GM12878 (cell line): ENCODE measurements at regions not wholly inside any gene's neighbourhood (a gene's known extent, or its start where the extent isn't known, plus 50 kb on each side); places are given as distances from the start of the nearest gene placed in this dataset.

ENCODE experiments used
- ATAC-seq: fragments of 200-7000 bp; cut with Tn5 transposase; 3 replicates; pipeline ENCODE4 v1.9.1; 2020; ENCODE audit warnings: mild to moderate bottlenecking, moderate library complexity
- BruUV-seq: library from RNA; stranded (reverse); fragments of 400-500 nt; replicated peaks from 2 replicates; lab custom pipeline; 2021; lab: Mats Ljungman, UMichigan
- CTCF ChIA-PET: fragments of 300-600 bp; sonication (Branson Sonifier 250); formaldehyde crosslinking; extraction: SDS; loops from one replicate; lab custom pipeline; 2021; ENCODE audit warnings: inconsistent platforms; lab: Yijun Ruan, JAX
- POLR2A ChIA-PET: fragments of 350-600 bp; formaldehyde crosslinking; extraction: SDS; loops from one replicate; lab custom pipeline; 2021; ENCODE audit warnings: inconsistent platforms; lab: Charles Lee
- RAD21 ChIA-PET: fragments of 300-600 bp; sonication (Branson Sonifier 250); formaldehyde crosslinking; loops from one replicate; lab custom pipeline; 2023; ENCODE audit warnings: antibody characterized with exemption; ENCODE audit not compliant: unreplicated experiment; lab: Charles Lee
- SMC1A ChIA-PET: fragments of 300-600 bp; sonication (Branson Sonifier 250); formaldehyde crosslinking; loops from one replicate; lab custom pipeline; 2023; ENCODE audit not compliant: unreplicated experiment, uncharacterized antibody; lab: Charles Lee
- DNase-seq: peaks from one replicate; pipeline ENCODE4 v3.0.0-alpha.2; 2011; ENCODE audit warnings: low read depth, low spot score
- FAIRE-seq: peaks from 3 replicates; lab custom pipeline; 2011; peaks lifted over from hg19 to GRCh38; lab: Jason Lieb, UNC
- H2AFZ ChIP-seq: 2 replicates; pipeline ENCODE4 v1.6.0; 2011; ENCODE audit warnings: low read depth, low read length, control low read depth; ENCODE audit not compliant: control insufficient read depth
- H3K27ac ChIP-seq: 2 replicates; pipeline ENCODE4 v1.5.1; 2011; ENCODE audit warnings: control low read depth; ENCODE audit not compliant: control insufficient read depth, insufficient read depth
- H3K27me3 ChIP-seq, 2 experiments: replicated peaks in 1 of 2; 2 replicates each; pipeline versions ENCODE4 v1.6.0 to v1.6.1; 2011; ENCODE audit warnings: low read length in 1 of 2; ENCODE audit not compliant: control insufficient read depth in 2 of 2, insufficient read depth in 2 of 2
- H3K36me3 ChIP-seq, 2 experiments: 2 replicates each; pipeline ENCODE4 v1.5.1; 2011; ENCODE audit warnings: low read length in 1 of 2; ENCODE audit not compliant: control insufficient read depth in 2 of 2, insufficient read depth in 2 of 2
- H3K4me1 ChIP-seq: 2 replicates; pipeline ENCODE4 v1.6.1; 2011; ENCODE audit warnings: mild to moderate bottlenecking, low read length, moderate library complexity, mixed read lengths; ENCODE audit not compliant: control insufficient read depth, insufficient read depth
- H3K4me2 ChIP-seq: 2 replicates; pipeline ENCODE4 v1.6.0; 2011; ENCODE audit warnings: control low read depth; ENCODE audit not compliant: control insufficient read depth, insufficient read depth
- H3K4me3 ChIP-seq: fragments of 200-600 bp; sonication (generic); 2 replicates; pipeline ENCODE4 v1.5.1; 2016
- H3K79me2 ChIP-seq: 2 replicates; pipeline ENCODE4 v1.6.0; 2011; ENCODE audit warnings: low read length; ENCODE audit not compliant: control insufficient read depth, insufficient read depth
- H3K9ac ChIP-seq: 2 replicates; pipeline ENCODE4 v1.8.0; 2011; ENCODE audit warnings: low read length, control low read depth, mixed read lengths; ENCODE audit not compliant: control insufficient read depth, insufficient read depth
- H3K9me3 ChIP-seq: replicated peaks from 3 replicates; pipeline ENCODE4 v1.5.1; 2011; ENCODE audit warnings: mild to moderate bottlenecking, low read length; ENCODE audit not compliant: control insufficient read depth, insufficient read depth
- H4K20me1 ChIP-seq: 2 replicates; pipeline ENCODE4 v1.6.0; 2011; ENCODE audit not compliant: control insufficient read depth, insufficient read depth
- HDAC2 ChIP-seq: fragments of 200-600 bp; sonication (generic); IDR thresholded peaks from 2 replicates; pipeline ENCODE4 v1.6.1; 2017
- NFIC ChIP-seq: IDR thresholded peaks from 2 replicates; pipeline ENCODE4 v1.6.1; 2012; ENCODE audit warnings: low read depth, mild to moderate bottlenecking, inconsistent platforms, low read length, moderate library complexity
- POU2F2 ChIP-seq: IDR thresholded peaks from 3 replicates; pipeline ENCODE4 v1.6.1; 2011; ENCODE audit warnings: low read depth, mild to moderate bottlenecking, low read length, borderline replicate concordance
- SIN3A ChIP-seq: IDR thresholded peaks from 2 replicates; pipeline ENCODE4 v1.6.1; 2012; ENCODE audit warnings: low read depth, low read length, improper control_type of control experiment
- SRF ChIP-seq, 2 experiments: IDR thresholded peaks; 2 replicates each; pipeline ENCODE4 v1.6.1; 2011; ENCODE audit warnings: low read depth in 2 of 2, low read length in 2 of 2, mild to moderate bottlenecking in 1 of 2, moderate library complexity in 1 of 2
- USF1 ChIP-seq: IDR thresholded peaks from 2 replicates; pipeline ENCODE4 v1.6.1; 2011; ENCODE audit warnings: borderline replicate concordance, low read depth, mild to moderate bottlenecking, moderate library complexity, mixed read lengths, low read length; ENCODE audit not compliant: insufficient read depth; ENCODE audit errors: extremely low read length
- WGBS: methylation state at CpG from one replicate; pipeline ENCODE4 v1.1.6; 2016; ENCODE audit warnings: low lambda C conversion rate; ENCODE audit not compliant: insufficient replicate concordance, insufficient coverage; ENCODE audit errors: missing lambda C conversion rate; 5-methylcytosine and 5-hydroxymethylcytosine counted together
- in situ Hi-C: fragments of 300-500 bp; cut with MboI; formaldehyde crosslinking; loops from 9 replicates; pipeline ENCODE4 v1.14.3; 2018; ENCODE audit warnings: mixed read lengths
- intact Hi-C: fragments of 100-400 bp; cut with micrococcal nuclease; formaldehyde crosslinking; loops from one replicate; pipeline ENCODE4 v1.14.2; 2022; ENCODE audit not compliant: unreplicated experiment
- TF ChIP-seq, protein P1 (sequence below): IDR thresholded peaks from 2 replicates; pipeline ENCODE4 v1.6.1; 2011; ENCODE audit warnings: low read depth, mild to moderate bottlenecking, low read length, moderate library complexity, borderline replicate concordance; ENCODE audit errors: extremely low read depth
- TF ChIP-seq, protein P2 (sequence below): fragments of 450-650 bp; IDR thresholded peaks from 2 replicates; pipeline ENCODE4 v1.6.1; 2016; ENCODE audit warnings: mild to moderate bottlenecking, moderate library complexity, borderline replicate concordance

- no peak overlapping the region for H2AFZ ChIP-seq
- no peak for ATAC-seq
- no peaks in the 10 kb centered on the region for H3K9me3 ChIP-seq
- H4K20me1 ChIP-seq, result no peaks in the 10 kb centered on the region
- no peaks in the 10 kb centered on the region for H3K4me1 ChIP-seq
- H3K27ac ChIP-seq, result no peak overlapping the region
- RAD21 ChIA-PET, result no interaction called here
- no peak overlapping the region for H3K4me3 ChIP-seq
- intact Hi-C loops (no loop called here), in situ Hi-C loops (no loop called here)
- POLR2A ChIA-PET, result no interaction called here
- H3K4me2 ChIP-seq, result no peak overlapping the region
- TF ChIP-seq NFIC (no peak), HDAC2 (no peak), USF1 (no peak), SIN3A (no peak), POU2F2 (no peak), SRF (IDR thresholded peaks at IDR 0.05; ENCODE audit: low read depth in 2 of 2, low read length in 2 of 2) (no peak)
- TF ChIP-seq, protein P1, sequence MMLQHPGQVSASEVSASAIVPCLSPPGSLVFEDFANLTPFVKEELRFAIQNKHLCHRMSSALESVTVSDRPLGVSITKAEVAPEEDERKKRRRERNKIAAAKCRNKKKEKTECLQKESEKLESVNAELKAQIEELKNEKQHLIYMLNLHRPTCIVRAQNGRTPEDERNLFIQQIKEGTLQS, result no peak
- TF ChIP-seq, protein P2, sequence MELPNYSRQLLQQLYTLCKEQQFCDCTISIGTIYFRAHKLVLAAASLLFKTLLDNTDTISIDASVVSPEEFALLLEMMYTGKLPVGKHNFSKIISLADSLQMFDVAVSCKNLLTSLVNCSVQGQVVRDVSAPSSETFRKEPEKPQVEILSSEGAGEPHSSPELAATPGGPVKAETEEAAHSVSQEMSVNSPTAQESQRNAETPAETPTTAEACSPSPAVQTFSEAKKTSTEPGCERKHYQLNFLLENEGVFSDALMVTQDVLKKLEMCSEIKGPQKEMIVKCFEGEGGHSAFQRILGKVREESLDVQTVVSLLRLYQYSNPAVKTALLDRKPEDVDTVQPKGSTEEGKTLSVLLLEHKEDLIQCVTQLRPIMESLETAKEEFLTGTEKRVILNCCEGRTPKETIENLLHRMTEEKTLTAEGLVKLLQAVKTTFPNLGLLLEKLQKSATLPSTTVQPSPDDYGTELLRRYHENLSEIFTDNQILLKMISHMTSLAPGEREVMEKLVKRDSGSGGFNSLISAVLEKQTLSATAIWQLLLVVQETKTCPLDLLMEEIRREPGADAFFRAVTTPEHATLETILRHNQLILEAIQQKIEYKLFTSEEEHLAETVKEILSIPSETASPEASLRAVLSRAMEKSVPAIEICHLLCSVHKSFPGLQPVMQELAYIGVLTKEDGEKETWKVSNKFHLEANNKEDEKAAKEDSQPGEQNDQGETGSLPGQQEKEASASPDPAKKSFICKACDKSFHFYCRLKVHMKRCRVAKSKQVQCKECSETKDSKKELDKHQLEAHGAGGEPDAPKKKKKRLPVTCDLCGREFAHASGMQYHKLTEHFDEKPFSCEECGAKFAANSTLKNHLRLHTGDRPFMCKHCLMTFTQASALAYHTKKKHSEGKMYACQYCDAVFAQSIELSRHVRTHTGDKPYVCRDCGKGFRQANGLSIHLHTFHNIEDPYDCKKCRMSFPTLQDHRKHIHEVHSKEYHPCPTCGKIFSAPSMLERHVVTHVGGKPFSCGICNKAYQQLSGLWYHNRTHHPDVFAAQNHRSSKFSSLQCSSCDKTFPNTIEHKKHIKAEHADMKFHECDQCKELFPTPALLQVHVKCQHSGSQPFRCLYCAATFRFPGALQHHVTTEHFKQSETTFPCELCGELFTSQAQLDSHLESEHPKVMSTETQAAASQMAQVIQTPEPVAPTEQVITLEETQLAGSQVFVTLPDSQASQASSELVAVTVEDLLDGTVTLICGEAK, result no peak
- no peaks in the 10 kb centered on the region for H3K79me2 ChIP-seq
- no peak for DNase-seq
- H3K27me3 ChIP-seq, result no peaks in the 10 kb centered on the region
- no TSS peak for BruUV-seq
- SMC1A ChIA-PET, result no interaction called here
- H3K36me3 ChIP-seq, result no peaks in the 10 kb centered on the region
- no peak overlapping the region for H3K9ac ChIP-seq
- FAIRE-seq, result no peak
- WGBS, result 17% methylated on average over 2 of the region's 2 CpGs
- CTCF ChIA-PET, result no interaction called here
Observed at GRCh38 chr1:81174811-81175476, 625.8 kb upstream of the ADGRL2 start.
